HepG2 (cell line): ENCODE measurements at regions not wholly inside any gene's neighbourhood (a gene's known extent, or its start where the extent isn't known, plus 50 kb on each side); places are given as distances from the start of the nearest gene placed in this dataset.

Source experiments
- ATAC-seq: fragments of 200-7000 bp; cut with Tn5 transposase; 3 replicates; pipeline ENCODE4 v1.9.1; 2020; ENCODE audit warnings: mild to moderate bottlenecking, moderate library complexity
- BruUV-seq: library from RNA; stranded (reverse); fragments of 400-500 nt; replicated peaks from 2 replicates; lab custom pipeline; 2021; lab: Mats Ljungman, UMichigan
- CTCF ChIA-PET: fragments of 300-600 bp; formaldehyde crosslinking; extraction: SDS; loops from one replicate; lab custom pipeline; 2021; ENCODE audit warnings: low total read pairs, inconsistent platforms, low intra/inter-chr PET ratio; lab: Yijun Ruan, JAX
- POLR2A ChIA-PET: fragments of 350-600 bp; sonication (Branson Sonifier 250); formaldehyde crosslinking; loops from one replicate; lab custom pipeline; 2020; ENCODE audit warnings: antibody characterized with exemption, inconsistent platforms; lab: Yijun Ruan, JAX
- DNase-seq: peaks from one replicate; pipeline ENCODE4 v3.0.0-alpha.2; 2015; ENCODE audit warnings: low spot score
- FAIRE-seq: peaks from 3 replicates; lab custom pipeline; 2011; peaks lifted over from hg19 to GRCh38; lab: Jason Lieb, UNC
- H2AFZ ChIP-seq: one replicate; pipeline ENCODE4 v1.6.1; 2011; ENCODE audit warnings: low read length, inconsistent platforms
- H3K27ac ChIP-seq: fragments of 300-600 bp; 3 replicates; pipeline ENCODE4 v1.8.0; 2011; ENCODE audit warnings: mixed run types, mild to moderate bottlenecking, mixed read lengths, low read length, inconsistent platforms; ENCODE audit not compliant: insufficient read depth; ENCODE audit errors: extremely low read length
- H3K27me3 ChIP-seq, 2 experiments: fragments of 200-600 bp in 1 of 2; 2 replicates in 1 of 2; 3 replicates in 1 of 2; pipeline versions ENCODE4 v1.6.0 to v1.8.0; 2011; ENCODE audit warnings: low read length in 2 of 2, mild to moderate bottlenecking in 2 of 2, moderate library complexity in 2 of 2, inconsistent platforms in 1 of 2; ENCODE audit not compliant: insufficient read depth in 2 of 2, control insufficient read depth in 1 of 2
- H3K36me3 ChIP-seq, 2 experiments: fragments of 200-600 bp in 1 of 2; replicated peaks in 1 of 2; 2 replicates in 1 of 2; 3 replicates in 1 of 2; pipeline versions ENCODE4 v1.5.1 to v1.8.0; 2011; ENCODE audit warnings: low read length in 2 of 2, inconsistent platforms in 1 of 2; ENCODE audit not compliant: insufficient read depth in 2 of 2, control insufficient read depth in 1 of 2
- H3K4me1 ChIP-seq: 2 replicates; pipeline ENCODE4 v1.5.1; 2012; ENCODE audit warnings: low read length, inconsistent platforms; ENCODE audit not compliant: insufficient read depth
- H3K4me2 ChIP-seq: 2 replicates; pipeline ENCODE4 v1.6.0; 2011; ENCODE audit warnings: low read depth, low read length, inconsistent platforms
- H3K4me3 ChIP-seq, 3 experiments: fragments of 200-600 bp in 1 of 3; sonication (generic), shearing (Covaris generic) in 1 of 3; replicated peaks in 1 of 3; 2 replicates each; pipeline ENCODE4 v1.5.1; 2011 to 2016; ENCODE audit warnings: low read length in 3 of 3, inconsistent platforms in 2 of 3, low read depth in 2 of 3, mild to moderate bottlenecking in 2 of 3, control low read depth in 1 of 3, mixed read lengths in 1 of 3; ENCODE audit not compliant: insufficient read depth in 1 of 3
- H3K79me2 ChIP-seq: one replicate; pipeline ENCODE4 v1.6.1; 2011; ENCODE audit warnings: low read length, inconsistent platforms; ENCODE audit not compliant: insufficient read depth
- H3K9ac ChIP-seq: 2 replicates; pipeline ENCODE4 v1.6.0; 2011; ENCODE audit warnings: mild to moderate bottlenecking, low read depth, low read length, inconsistent platforms; ENCODE audit not compliant: insufficient read depth
- H3K9me3 ChIP-seq: 2 replicates; pipeline ENCODE4 v1.5.1; 2012; ENCODE audit warnings: mild to moderate bottlenecking, low read length
- H4K20me1 ChIP-seq: 2 replicates; pipeline ENCODE4 v1.6.0; 2011; ENCODE audit warnings: inconsistent platforms, mild to moderate bottlenecking, low read length, moderate library complexity; ENCODE audit not compliant: insufficient read depth
- ATF7 ChIP-seq, 2 experiments: fragments of 450-650 bp in 1 of 2; sonication (generic) in 1 of 2; formaldehyde crosslinking in 1 of 2; IDR thresholded peaks; 2 replicates each; pipeline versions ENCODE4 v1.4.0 to v1.6.1; 2016 to 2020; ENCODE audit warnings: antibody characterized with exemption in 1 of 2, mild to moderate bottlenecking in 1 of 2, missing genetic modification reagents in 1 of 2
- GATAD1 ChIP-seq: IDR thresholded peaks from 2 replicates; pipeline ENCODE4 v1.6.1; 2016; ENCODE audit warnings: missing genetic modification reagents, missing compliant biosample characterization
- MAFF ChIP-seq: IDR thresholded peaks from 2 replicates; pipeline ENCODE4 v1.6.1; 2011; ENCODE audit warnings: low read depth, low read length, improper control_type of control experiment
- MAZ ChIP-seq, 2 experiments: sonication (generic) in 1 of 2; formaldehyde crosslinking in 1 of 2; IDR thresholded peaks; 2 replicates each; pipeline versions ENCODE4 v1.5.0 to v1.6.1; 2012 to 2020; ENCODE audit warnings: low read depth in 2 of 2, mild to moderate bottlenecking in 2 of 2, borderline replicate concordance in 1 of 2, improper control_type of control experiment in 1 of 2, low read length in 1 of 2, missing genetic modification reagents in 1 of 2, moderate library complexity in 1 of 2
- SIN3B ChIP-seq: fragments of 150-350 bp; IDR thresholded peaks from 2 replicates; pipeline ENCODE4 v1.6.1; 2014; ENCODE audit warnings: low read length
- SMAD9 ChIP-seq: sonication (generic); formaldehyde crosslinking; IDR thresholded peaks from 2 replicates; pipeline ENCODE4 v1.5.1; 2020; ENCODE audit warnings: mild to moderate bottlenecking, missing genetic modification reagents
- SOX13 ChIP-seq, 3 experiments: fragments of 450-650 bp in 1 of 3; sonication (generic) in 1 of 3; formaldehyde crosslinking in 1 of 3; IDR thresholded peaks in 2 of 3; conservative IDR thresholded peaks in 1 of 3; 2 replicates each; pipeline versions ENCODE4 v1.5.0 to v1.6.1; 2016 to 2020; ENCODE audit warnings: antibody characterized with exemption in 1 of 3, mild to moderate bottlenecking in 1 of 3, missing compliant biosample characterization in 1 of 3, missing genetic modification reagents in 1 of 3, moderate library complexity in 1 of 3
- YEATS2 ChIP-seq: sonication (generic); formaldehyde crosslinking; IDR thresholded peaks from 2 replicates; pipeline ENCODE4 v1.4.0; 2020; ENCODE audit warnings: missing genetic modification reagents, borderline replicate concordance
- ZFP41 ChIP-seq: sonication (generic); formaldehyde crosslinking; IDR thresholded peaks from 2 replicates; pipeline ENCODE4 v1.4.0; 2020; ENCODE audit warnings: mild to moderate bottlenecking, missing genetic modification reagents, borderline replicate concordance
- ZNF10 ChIP-seq: sonication (generic); formaldehyde crosslinking; IDR thresholded peaks from 2 replicates; pipeline ENCODE4 v1.4.0; 2020; ENCODE audit warnings: mild to moderate bottlenecking, low read depth, missing genetic modification reagents, borderline replicate concordance
- ZNF253 ChIP-seq: sonication (generic); formaldehyde crosslinking; IDR thresholded peaks from 2 replicates; pipeline ENCODE4 v1.8.0; 2022; ENCODE audit warnings: mild to moderate bottlenecking, missing genetic modification reagents, borderline replicate concordance
- WGBS: methylation state at CpG from one replicate; pipeline ENCODE4 v1.1.6; 2017; ENCODE audit warnings: low lambda C conversion rate; 5-methylcytosine and 5-hydroxymethylcytosine counted together
- in situ Hi-C: cut with HindIII; loops from 2 replicates; pipeline ENCODE4 v1.10.0; 2017; ENCODE audit warnings: low pct_unique_long_range_greater_than_20kb; ENCODE audit not compliant: extremely low pct_ligation_motif_present
- intact Hi-C: fragments of 100-400 bp; cut with micrococcal nuclease; formaldehyde crosslinking; loops from one replicate; pipeline ENCODE4 v1.10.0; 2022; ENCODE audit not compliant: unreplicated experiment
- TF ChIP-seq, protein P1 (sequence below): sonication (generic); formaldehyde crosslinking; IDR thresholded peaks from 2 replicates; pipeline ENCODE4 v1.4.0; 2020; ENCODE audit warnings: missing genetic modification reagents, borderline replicate concordance
- TF ChIP-seq, protein P2 (sequence below): IDR thresholded peaks from 2 replicates; pipeline ENCODE4 v1.6.1; 2018; ENCODE audit warnings: missing genetic modification reagents
- TF ChIP-seq, protein P3 (sequence below): sonication (generic); formaldehyde crosslinking; IDR thresholded peaks from 2 replicates; pipeline ENCODE4 v1.5.1; 2020; ENCODE audit warnings: missing genetic modification reagents, mild to moderate bottlenecking, borderline replicate concordance
- TF ChIP-seq, protein P4 (sequence below): sonication (generic); formaldehyde crosslinking; IDR thresholded peaks from 2 replicates; pipeline ENCODE4 v1.4.0; 2020; ENCODE audit warnings: missing genetic modification reagents, mild to moderate bottlenecking, borderline replicate concordance

DNA sequence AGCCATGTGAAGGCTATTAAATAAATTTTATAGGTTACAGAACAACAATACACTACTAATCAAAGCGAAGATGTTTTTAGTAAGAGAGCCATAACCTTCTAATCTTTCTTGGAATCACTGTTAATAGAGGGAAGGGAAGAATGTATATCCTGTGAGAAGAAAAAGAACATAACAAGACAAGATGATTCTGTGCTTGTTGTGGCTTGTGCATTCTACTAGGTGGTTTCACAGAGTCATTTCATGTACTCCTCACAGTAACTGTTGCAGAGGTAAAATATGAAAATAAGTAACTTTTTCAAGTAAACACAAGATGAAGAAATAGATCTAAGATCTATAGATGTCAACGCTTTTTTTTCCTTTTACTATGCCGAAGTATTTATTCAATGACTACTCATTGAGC lies 116.9 kb upstream of the FAM83B start:
- POLR2A ChIA-PET: no interaction called here
- H3K36me3 ChIP-seq: no peaks in the 10 kb centered on the region
- H3K79me2 ChIP-seq: no peaks in the 10 kb centered on the region
- no peaks in the 10 kb centered on the region for H4K20me1 ChIP-seq
- H3K9ac ChIP-seq: no peak overlapping the region
- H3K4me1 ChIP-seq: no peaks in the 10 kb centered on the region
- no peak for ATAC-seq
- FAIRE-seq: no peak
- DNase-seq: no peak
- H3K27me3 ChIP-seq: no peaks in the 10 kb centered on the region
- no peaks in the 10 kb centered on the region for H3K9me3 ChIP-seq
- H2AFZ ChIP-seq: no peak overlapping the region
- H3K4me3 ChIP-seq: no peak overlapping the region
- intact Hi-C loops (loop anchor here (5.0 kb wide), 1 partner anchor 518 kb away; no protein-coding TSS in a partner anchor), in situ Hi-C loops (no loop called here)
- no TSS peak for BruUV-seq
- no peak overlapping the region for H3K4me2 ChIP-seq
- WGBS: 2% methylated on average over 3 of the region's 3 CpGs
- H3K27ac ChIP-seq: no peak overlapping the region
- CTCF ChIA-PET: no interaction called here
- TF ChIP-seq MAFF (no peak), SMAD9 (CRISPR knock-in tag) (no peak), ZNF253 (CRISPR knock-in tag) (no peak), YEATS2 (CRISPR knock-in tag) (no peak), GATAD1 (CRISPR knock-in tag) (no peak), ATF7 (IDR thresholded peaks at IDR 0.05) (no peak), ATF7 (CRISPR knock-in tag; IDR thresholded peaks at IDR 0.05) (no peak), SIN3B (no peak), ZFP41 (CRISPR knock-in tag) (no peak), SOX13 (IDR thresholded peaks at IDR 0.05) (no peak), SOX13 (CRISPR knock-in tag; conservative IDR thresholded peaks at IDR 0.05 in 1 of 2, IDR thresholded peaks at IDR 0.05 in 1 of 2) (no peak), ZNF10 (CRISPR knock-in tag) (no peak), MAZ (IDR thresholded peaks at IDR 0.05; ENCODE audit: borderline replicate concordance, low read depth, low read length) (no peak), MAZ (CRISPR knock-in tag; IDR thresholded peaks at IDR 0.05; ENCODE audit: low read depth) (no peak)
- TF ChIP-seq, protein P1, sequence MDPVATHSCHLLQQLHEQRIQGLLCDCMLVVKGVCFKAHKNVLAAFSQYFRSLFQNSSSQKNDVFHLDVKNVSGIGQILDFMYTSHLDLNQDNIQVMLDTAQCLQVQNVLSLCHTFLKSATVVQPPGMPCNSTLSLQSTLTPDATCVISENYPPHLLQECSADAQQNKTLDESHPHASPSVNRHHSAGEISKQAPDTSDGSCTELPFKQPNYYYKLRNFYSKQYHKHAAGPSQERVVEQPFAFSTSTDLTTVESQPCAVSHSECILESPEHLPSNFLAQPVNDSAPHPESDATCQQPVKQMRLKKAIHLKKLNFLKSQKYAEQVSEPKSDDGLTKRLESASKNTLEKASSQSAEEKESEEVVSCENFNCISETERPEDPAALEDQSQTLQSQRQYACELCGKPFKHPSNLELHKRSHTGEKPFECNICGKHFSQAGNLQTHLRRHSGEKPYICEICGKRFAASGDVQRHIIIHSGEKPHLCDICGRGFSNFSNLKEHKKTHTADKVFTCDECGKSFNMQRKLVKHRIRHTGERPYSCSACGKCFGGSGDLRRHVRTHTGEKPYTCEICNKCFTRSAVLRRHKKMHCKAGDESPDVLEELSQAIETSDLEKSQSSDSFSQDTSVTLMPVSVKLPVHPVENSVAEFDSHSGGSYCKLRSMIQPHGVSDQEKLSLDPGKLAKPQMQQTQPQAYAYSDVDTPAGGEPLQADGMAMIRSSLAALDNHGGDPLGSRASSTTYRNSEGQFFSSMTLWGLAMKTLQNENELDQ: no peak
- TF ChIP-seq, protein P2, sequence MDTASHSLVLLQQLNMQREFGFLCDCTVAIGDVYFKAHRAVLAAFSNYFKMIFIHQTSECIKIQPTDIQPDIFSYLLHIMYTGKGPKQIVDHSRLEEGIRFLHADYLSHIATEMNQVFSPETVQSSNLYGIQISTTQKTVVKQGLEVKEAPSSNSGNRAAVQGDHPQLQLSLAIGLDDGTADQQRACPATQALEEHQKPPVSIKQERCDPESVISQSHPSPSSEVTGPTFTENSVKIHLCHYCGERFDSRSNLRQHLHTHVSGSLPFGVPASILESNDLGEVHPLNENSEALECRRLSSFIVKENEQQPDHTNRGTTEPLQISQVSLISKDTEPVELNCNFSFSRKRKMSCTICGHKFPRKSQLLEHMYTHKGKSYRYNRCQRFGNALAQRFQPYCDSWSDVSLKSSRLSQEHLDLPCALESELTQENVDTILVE (CRISPR knock-in tag): no peak
- TF ChIP-seq, protein P3, sequence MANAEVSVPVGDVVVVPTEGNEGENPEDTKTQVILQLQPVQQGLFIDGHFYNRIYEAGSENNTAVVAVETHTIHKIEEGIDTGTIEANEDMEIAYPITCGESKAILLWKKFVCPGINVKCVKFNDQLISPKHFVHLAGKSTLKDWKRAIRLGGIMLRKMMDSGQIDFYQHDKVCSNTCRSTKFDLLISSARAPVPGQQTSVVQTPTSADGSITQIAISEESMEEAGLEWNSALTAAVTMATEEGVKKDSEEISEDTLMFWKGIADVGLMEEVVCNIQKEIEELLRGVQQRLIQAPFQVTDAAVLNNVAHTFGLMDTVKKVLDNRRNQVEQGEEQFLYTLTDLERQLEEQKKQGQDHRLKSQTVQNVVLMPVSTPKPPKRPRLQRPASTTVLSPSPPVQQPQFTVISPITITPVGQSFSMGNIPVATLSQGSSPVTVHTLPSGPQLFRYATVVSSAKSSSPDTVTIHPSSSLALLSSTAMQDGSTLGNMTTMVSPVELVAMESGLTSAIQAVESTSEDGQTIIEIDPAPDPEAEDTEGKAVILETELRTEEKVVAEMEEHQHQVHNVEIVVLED (CRISPR knock-in tag): no peak
- TF ChIP-seq, protein P4, sequence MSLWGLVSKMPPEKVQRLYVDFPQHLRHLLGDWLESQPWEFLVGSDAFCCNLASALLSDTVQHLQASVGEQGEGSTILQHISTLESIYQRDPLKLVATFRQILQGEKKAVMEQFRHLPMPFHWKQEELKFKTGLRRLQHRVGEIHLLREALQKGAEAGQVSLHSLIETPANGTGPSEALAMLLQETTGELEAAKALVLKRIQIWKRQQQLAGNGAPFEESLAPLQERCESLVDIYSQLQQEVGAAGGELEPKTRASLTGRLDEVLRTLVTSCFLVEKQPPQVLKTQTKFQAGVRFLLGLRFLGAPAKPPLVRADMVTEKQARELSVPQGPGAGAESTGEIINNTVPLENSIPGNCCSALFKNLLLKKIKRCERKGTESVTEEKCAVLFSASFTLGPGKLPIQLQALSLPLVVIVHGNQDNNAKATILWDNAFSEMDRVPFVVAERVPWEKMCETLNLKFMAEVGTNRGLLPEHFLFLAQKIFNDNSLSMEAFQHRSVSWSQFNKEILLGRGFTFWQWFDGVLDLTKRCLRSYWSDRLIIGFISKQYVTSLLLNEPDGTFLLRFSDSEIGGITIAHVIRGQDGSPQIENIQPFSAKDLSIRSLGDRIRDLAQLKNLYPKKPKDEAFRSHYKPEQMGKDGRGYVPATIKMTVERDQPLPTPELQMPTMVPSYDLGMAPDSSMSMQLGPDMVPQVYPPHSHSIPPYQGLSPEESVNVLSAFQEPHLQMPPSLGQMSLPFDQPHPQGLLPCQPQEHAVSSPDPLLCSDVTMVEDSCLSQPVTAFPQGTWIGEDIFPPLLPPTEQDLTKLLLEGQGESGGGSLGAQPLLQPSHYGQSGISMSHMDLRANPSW (CRISPR knock-in tag): no peak
